AG20443 (cell line): ENCODE measurements at regions not wholly inside any gene's neighbourhood (a gene's known extent, or its start where the extent isn't known, plus 50 kb on each side); places are given as distances from the start of the nearest gene placed in this dataset.

ENCODE experiments used
- DNase-seq: peaks from one replicate; pipeline ENCODE4 v3.0.0; 2012; ENCODE audit warnings: low spot score, mixed read lengths

GRCh38 chr6:155994086-155994485 lies 538.4 kb upstream of the NOX3 start:
- DNase-seq: no peak

DNA sequence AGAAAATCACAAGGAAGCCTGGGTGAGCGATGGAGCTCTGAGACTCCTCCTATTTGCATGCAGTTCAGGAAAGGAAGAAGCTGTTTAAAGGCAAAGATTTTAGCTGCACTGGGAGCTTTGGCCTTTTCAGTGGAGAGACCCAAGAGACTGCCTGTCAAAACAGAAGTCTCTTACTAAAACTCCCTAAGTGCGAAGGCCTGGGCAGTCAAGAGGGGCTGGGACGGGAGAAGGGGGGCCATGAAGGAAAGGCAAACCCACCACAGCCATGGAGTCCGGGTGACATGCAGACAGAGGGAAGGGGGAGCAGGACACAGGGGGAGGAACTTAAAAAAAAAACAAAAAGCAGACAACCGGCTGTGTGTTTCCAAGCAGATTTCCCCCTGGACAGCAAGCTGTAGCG lies 537.6 kb upstream of the NOX3 start:
- no peak for DNase-seq

DNA sequence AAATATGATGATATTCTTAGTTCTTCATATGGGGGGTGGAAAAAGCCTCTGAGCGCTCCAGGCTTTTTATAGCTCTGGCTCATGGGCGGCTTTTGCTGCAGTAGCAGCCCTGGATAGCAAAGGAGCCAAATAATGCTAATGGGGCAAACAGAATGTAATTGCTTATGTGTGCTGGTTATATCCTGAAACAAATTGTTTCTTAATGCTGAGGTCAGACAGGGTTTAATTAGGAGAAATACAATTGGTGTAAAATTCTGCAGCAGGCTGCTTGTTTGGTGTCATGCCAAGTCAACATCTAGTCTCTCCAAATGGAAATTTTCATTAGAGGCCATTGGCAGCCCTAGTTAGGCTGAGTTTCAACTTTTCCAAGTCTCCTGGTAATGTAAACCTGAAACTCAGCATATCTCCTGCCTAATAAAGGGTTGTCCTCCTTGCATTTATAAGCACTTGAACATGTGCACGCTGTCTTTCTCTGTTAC lies 530.1 kb upstream of the NOX3 start:
- no peak for DNase-seq

GRCh38 chr6:155980768-155981079 lies 525.1 kb upstream of the NOX3 start:
- no peak for DNase-seq

- no peak for DNase-seq
Measured at GRCh38 chr6:155980014-155980767, 524.6 kb upstream of the NOX3 start.

- DNase-seq: no peak
Measured at GRCh38 chr6:155975506-155975905, 519.9 kb upstream of the NOX3 start.

DNA sequence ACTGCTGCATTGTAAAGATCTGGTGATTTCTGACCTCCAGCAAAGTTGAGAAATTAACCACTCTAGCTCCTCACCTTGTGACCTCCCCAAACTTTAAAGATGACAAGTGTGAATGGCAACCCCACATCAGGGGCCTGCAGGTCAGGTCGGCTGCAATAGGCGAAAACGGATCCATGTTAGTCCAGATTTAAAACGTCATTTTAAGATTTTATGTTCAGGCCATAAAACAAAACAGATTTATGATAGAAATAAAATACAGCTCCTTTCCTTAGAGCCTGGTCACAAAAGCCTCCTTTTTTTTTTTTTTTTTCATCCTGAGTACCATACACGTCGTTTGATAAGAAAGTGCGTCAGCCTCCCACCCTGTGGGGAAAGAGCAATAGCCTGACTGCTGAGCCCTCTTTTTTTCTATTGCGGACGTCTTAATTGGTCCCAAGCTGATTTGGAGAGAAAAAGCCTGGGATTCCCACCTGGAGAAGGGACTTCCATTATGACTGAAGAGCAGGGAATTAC lies 519.2 kb upstream of the NOX3 start:
- DNase-seq: no peak

DNA sequence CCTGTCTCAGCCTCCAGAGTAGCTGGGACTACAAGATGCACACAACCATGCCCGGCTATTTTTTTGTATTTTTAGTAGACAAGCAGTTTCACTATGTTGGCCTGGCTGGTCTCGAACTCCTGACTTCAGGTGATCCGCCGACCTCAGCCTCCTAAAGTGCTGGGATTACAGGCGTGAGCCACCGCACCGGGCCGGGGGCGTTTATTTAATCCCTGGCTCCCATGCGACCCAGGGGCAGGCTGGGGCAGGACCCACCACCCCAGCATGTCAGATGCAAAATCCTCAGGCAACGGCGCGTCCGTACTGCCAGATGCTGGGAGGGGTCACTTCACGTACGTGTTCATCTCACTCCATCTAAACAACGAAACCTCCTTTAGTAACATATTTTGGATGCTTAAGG lies 518.7 kb upstream of the NOX3 start:
- no peak for DNase-seq

DNA sequence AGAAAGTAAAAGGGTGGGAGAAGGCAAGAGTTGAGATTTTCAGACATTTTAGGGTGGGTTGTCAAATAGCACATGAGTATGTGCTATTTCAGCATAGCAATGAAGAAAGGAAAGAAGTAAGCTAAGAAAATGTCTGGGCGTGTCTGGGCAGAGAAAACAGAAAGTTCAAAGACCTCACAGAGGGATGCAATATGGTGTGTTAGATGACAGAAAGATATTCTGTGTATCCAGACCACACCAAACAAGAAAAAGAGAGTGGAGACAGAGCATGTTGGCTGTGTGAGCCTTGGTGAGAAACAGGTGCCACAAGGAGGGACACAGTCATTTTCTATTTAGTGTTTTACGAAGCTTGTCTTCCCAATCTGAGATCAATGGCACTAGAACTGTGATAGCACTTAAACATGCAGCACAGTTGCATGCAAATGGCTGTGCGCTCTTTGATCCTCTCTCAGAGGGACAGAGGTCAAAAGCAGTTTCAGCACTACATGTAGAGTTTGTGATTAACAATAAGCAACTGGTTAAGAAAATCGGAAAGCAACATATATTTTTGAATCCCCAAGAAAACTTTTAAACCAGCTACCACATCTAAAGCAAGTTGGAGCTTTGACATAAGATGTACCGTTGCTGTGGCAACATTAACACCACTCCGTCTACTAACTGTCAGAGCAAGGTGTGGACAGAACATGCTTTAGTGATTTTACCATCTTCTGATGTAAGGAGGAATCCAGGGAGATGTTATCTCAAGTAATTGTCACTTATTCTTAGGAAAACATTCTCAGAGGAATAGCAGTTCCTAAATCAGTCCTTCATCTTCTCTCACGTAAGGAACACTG lies 515.5 kb upstream of the NOX3 start:
- DNase-seq: no peak

DNA sequence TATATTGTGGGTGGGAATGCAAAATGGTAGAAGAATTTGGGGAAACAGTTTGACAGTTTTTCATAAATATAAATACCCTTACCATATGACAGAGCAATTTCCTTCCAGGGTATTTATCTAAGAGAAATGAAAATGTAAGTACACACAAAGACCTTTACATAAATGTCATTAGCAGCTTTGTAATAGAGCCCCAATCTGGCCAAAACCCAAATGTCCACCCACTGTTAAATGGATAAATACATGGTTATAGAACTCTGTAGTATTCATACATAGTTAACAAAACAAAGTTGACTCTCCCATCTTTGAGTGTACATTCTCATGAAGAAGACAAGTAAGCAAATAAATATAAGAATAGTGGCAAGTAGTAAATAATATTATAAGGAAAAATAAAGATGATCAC lies 514.8 kb upstream of the NOX3 start:
- no peak for DNase-seq

DNA sequence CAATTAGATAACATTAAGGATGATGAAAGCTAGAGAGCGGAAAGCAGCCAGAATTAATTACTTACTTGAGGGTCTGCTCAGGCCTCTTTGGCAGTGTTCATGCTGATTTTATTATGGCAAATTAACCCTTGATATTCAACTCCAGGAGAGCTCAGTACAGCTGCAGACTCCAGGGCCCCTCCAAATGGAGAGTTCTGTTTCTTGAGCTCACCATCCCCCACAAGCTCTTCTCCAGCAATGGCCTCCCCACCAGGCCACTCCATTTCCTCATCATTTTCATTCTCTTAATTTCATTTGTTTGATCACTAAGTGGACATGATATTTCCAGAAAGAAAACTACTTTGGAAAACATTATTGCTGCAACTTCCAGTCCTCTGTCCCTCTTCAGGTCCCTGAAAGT lies 513.3 kb upstream of the NOX3 start:
- DNase-seq: no peak

DNA sequence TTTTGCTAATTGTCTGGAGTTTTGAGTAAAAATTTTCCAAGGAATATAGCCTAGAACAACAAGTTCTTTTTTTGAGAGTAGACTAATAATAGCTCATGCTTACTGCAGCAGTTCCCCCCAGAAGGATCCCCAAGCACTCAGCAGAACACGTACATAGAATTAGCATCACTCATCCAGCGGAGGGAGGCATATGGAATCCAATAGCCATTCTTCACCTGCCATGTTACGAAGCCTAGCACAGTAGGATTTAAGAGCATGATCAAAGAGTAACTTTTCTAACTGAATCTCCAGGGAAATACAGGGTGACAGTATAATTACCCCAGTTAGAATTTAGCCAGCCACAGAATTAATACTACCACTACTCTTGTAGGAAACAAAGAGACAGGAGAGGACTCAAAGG lies 511.7 kb upstream of the NOX3 start:
- no peak for DNase-seq

- DNase-seq: no peak
Measured at GRCh38 chr6:155964544-155964943, 508.9 kb upstream of the NOX3 start.

- DNase-seq: no peak
Measured at GRCh38 chr6:155962276-155962675, 506.6 kb upstream of the NOX3 start.

DNA sequence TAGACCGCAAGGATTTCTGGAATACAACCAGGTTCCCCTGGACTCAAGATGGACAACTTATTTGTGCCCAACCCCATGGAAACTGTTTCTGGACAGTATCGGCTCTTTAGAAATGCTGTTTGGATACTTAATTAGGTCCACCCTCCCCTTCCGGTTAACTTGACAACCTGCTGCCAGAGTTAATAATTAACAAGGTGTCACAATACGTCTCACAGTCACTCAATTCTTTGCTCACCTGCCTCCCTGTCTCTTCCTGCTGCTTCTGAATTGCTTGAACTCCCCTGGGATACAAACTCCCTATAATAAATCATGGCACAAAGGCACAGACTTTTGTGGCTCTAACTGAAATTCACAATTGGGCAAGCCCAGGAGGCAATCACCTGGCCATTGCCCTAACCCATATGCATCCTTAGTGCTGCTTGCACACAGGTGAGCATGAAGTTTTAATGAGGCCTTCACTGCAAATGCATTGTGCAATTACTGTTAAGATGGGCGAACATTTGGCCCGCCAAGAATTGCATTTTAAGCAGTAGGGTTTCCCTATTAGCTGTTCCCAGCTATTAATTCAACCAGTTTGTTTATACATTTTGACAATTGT lies 504.4 kb upstream of the NOX3 start:
- no peak for DNase-seq

DNA sequence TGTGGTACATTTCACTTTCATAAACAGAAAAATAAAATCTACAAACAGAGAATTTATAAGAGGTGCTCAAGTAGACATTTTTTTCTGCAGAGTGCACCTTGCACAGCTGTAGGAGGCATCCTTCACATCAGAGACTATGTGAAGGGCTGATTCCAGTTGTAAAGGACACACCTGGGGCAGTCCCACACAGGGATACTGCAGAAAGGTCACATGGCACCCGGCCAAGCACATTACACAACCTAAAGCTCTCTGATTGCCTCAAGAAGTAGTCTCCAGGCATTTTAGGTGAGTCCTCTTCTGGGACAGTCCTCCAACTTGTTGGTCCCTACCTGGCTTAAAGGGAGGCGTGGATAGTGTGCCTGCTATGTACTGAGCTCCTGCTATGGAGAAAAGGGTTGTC lies 502.9 kb upstream of the NOX3 start:
- DNase-seq: no peak

- no peak for DNase-seq
Measured at GRCh38 chr6:155955038-155955437, 499.4 kb upstream of the NOX3 start.

GRCh38 chr6:155954149-155954548 lies 498.5 kb upstream of the NOX3 start:
- no peak for DNase-seq

DNA sequence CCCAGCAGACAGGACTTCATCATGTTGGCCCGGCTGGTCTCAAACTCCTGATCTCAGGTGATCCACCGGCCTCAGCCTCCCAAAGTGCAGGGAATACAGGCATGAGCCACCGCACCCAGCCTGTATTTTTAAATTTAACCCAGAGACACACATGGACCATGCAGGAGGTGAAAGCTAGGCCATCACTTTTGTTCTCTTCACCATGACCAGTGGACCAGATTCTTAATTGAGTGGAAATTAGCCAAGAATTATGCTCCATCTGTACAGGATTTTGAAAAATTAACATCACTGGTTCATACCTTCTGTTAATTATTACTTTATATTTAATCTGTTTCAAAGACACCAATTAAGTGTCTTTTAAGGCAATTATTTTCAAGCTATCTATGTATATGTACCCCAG lies 493.6 kb upstream of the NOX3 start:
- no peak for DNase-seq

GRCh38 chr6:155946860-155947259 lies 491.2 kb upstream of the NOX3 start:
- DNase-seq: no peak

DNA sequence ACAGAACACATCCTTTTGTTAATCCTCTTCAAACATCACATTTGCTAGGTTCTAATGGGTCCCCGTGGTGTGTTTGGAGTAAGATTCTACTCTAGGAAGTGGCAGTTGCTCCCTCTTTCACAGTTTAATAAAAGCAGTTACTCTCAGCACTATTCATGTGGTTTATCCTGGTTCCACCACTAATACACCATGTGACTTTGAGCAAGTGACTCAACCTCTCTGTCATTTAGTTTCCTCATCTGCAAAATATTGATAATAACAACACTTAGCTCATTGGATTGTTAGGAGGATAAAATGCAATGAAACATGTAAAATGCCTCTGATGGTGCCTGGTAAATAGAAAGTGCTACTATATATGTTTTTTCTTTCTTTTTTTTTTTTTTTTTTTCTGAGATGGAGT lies 488.0 kb upstream of the NOX3 start:
- DNase-seq: no peak

DNA sequence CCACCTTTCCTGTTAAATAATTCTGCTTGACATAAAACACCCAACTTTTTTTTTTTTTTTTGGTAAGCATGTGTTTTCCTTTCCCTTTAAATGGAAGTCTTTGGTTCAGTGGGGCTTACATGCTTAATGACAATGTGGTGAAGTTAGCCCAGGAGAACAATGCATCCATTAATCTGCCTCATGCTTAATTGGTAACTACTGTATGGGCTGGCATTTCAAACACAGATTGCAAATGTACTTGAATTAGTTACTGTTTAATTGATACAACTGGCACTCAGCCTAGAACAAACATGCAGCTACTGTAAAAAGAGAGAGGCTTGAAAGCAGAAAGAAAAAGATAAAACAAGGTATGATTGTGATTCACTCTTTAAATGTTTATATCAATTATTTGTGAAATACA lies 483.6 kb upstream of the NOX3 start:
- no peak for DNase-seq

DNA sequence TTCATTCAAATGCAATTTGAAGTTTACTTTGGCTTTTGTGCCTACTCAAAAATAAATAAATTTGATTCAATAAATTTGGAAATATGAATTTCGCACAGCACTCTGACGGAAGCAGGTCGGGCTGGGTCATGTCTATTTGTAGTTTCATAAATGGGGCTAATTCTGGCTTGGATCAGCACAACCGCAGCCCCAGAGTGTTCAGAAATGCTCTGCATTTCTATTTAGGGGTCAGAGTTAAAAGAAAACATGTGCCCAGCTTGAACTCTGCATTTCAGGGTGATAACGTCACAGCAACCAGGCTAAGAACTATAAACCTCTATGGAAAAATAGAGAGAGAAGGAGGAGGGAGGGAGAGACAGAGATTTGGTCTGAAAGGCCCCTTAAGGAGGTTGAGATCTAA lies 480.9 kb upstream of the NOX3 start:
- DNase-seq: no peak
